Peyer's patch (tissue), 4 donors: ENCODE measurements at regions not wholly inside any gene's neighbourhood (a gene's known extent, or its start where the extent isn't known, plus 50 kb on each side); places are given as distances from the start of the nearest gene placed in this dataset.

Experiments used
- CTCF ChIP-seq, 6 experiments: fragments of 450-650 bp in 4 of 6; fragments of 200-600 bp in 2 of 6; sonication (generic) in 1 of 6; IDR thresholded peaks; one replicate each; pipeline ENCODE4 v1.5.1; 2017 to 2019; ENCODE audit warnings: antibody characterized with exemption in 6 of 6, mild to moderate bottlenecking in 3 of 6, moderate library complexity in 1 of 6
- POLR2A ChIP-seq, 2 donors: fragments of 450-650 bp; IDR thresholded peaks; one replicate each; pipeline ENCODE4 v1.5.1; 2017; ENCODE audit warnings: antibody characterized with exemption in 2 of 2, mild to moderate bottlenecking in 2 of 2, moderate library complexity in 2 of 2

GRCh38 chr14:86911486-86911885 lies 1081.5 kb downstream of the GALC start:
- TF ChIP-seq POLR2A (IDR thresholded peaks at IDR 0.05) (no peak), CTCF (IDR thresholded peaks at IDR 0.05) (no peak)
